HCT116 (cell line): ENCODE measurements at regions not wholly inside any gene's neighbourhood (a gene's known extent, or its start where the extent isn't known, plus 50 kb on each side); places are given as distances from the start of the nearest gene placed in this dataset.

Experiments used
- ATAC-seq: fragments of 200-7000 bp; cut with Tn5 transposase; 2 replicates; pipeline ENCODE4 v1.9.1; 2020; ENCODE audit warnings: mild to moderate bottlenecking, moderate library complexity
- BruUV-seq: library from RNA; stranded (reverse); fragments of 400-500 nt; replicated peaks from 2 replicates; lab custom pipeline; 2021; lab: Mats Ljungman, UMichigan
- CTCF ChIA-PET: fragments of 300-600 bp; sonication (Branson Sonifier 250); formaldehyde crosslinking; loops from one replicate; lab custom pipeline; 2021; ENCODE audit warnings: antibody characterized with exemption; lab: Charles Lee
- POLR2A ChIA-PET: fragments of 300-600, 350-600 bp; sonication (Branson Sonifier 250); formaldehyde crosslinking; loops from one replicate; lab custom pipeline; 2021; ENCODE audit warnings: antibody characterized with exemption; lab: Charles Lee
- RAD21 ChIA-PET, 2 experiments: fragments of 300-600 bp; sonication (Branson Sonifier 250); formaldehyde crosslinking; loops; one replicate each; lab custom pipeline; 2023; ENCODE audit warnings: low total read pairs in 2 of 2; ENCODE audit not compliant: uncharacterized antibody in 2 of 2, unreplicated experiment in 2 of 2, low non-redundant PET in 1 of 2; lab: Charles Lee
- DNase-seq: peaks from one replicate; pipeline ENCODE4 v3.0.0-alpha.2; 2010; ENCODE audit warnings: low read depth, low spot score
- H2AFZ ChIP-seq: fragments of 200-600 bp; shearing (Covaris generic), sonication (generic); 2 replicates; pipeline ENCODE4 v1.6.1; 2017; ENCODE audit warnings: low read depth, mixed run types, mixed read lengths, antibody characterized with exemption, low read length; ENCODE audit not compliant: poor library complexity, severe bottlenecking
- H3K27ac ChIP-seq: 2 replicates; pipeline ENCODE4 v1.5.1; 2012; ENCODE audit warnings: low read depth, low read length
- H3K27me3 ChIP-seq: fragments of 200-600 bp; sonication (generic); 2 replicates; pipeline ENCODE4 v1.6.1; 2016; ENCODE audit warnings: mixed run types, low read length, mixed read lengths; ENCODE audit not compliant: insufficient read depth
- H3K36me3 ChIP-seq, 2 experiments: fragments of 200-500 bp in 1 of 2; fragments of 200-600 bp in 1 of 2; sonication (Bioruptor generic) in 1 of 2; sonication (generic) in 1 of 2; 2 replicates each; pipeline versions ENCODE4 v1.5.1 to v1.6.1; 2014 to 2016; ENCODE audit warnings: low read length in 2 of 2, inconsistent platforms in 1 of 2, mixed read lengths in 1 of 2, mixed run types in 1 of 2; ENCODE audit not compliant: insufficient read depth in 2 of 2, control insufficient read depth in 1 of 2
- H3K4me1 ChIP-seq, 2 experiments: fragments of 200-600 bp in 1 of 2; sonication (generic) in 1 of 2; 2 replicates each; pipeline versions ENCODE4 v1.5.1 to v1.6.1; 2012 to 2017; ENCODE audit warnings: low read length in 2 of 2, inconsistent platforms in 1 of 2, mild to moderate bottlenecking in 1 of 2, mixed read lengths in 1 of 2, mixed run types in 1 of 2, moderate library complexity in 1 of 2; ENCODE audit not compliant: insufficient read depth in 2 of 2, control insufficient read depth in 1 of 2
- H3K4me2 ChIP-seq: fragments of 200-600 bp; sonication (generic); 2 replicates; pipeline ENCODE4 v1.6.1; 2017; ENCODE audit warnings: mixed run types, low read length, mixed read lengths
- H3K4me3 ChIP-seq, 2 experiments: fragments of 200-600 bp in 1 of 2; sonication (generic) in 1 of 2; replicated peaks in 1 of 2; 2 replicates each; pipeline ENCODE4 v1.5.1; 2011 to 2016; ENCODE audit warnings: low read length in 2 of 2, control low read depth in 1 of 2, low read depth in 1 of 2, mild to moderate bottlenecking in 1 of 2, mixed read lengths in 1 of 2, mixed run types in 1 of 2
- H3K79me2 ChIP-seq: fragments of 200-600 bp; sonication (generic); 2 replicates; pipeline ENCODE4 v1.6.1; 2017; ENCODE audit warnings: mild to moderate bottlenecking, mixed run types, low read length, moderate library complexity, mixed read lengths; ENCODE audit not compliant: insufficient read depth
- H3K9ac ChIP-seq: fragments of 200-600 bp; sonication (generic); 2 replicates; pipeline ENCODE4 v1.6.1; 2016; ENCODE audit warnings: low read length, mixed read lengths
- H3K9me2 ChIP-seq: fragments of 200-600 bp; sonication (generic), shearing (Covaris generic); 2 replicates; pipeline ENCODE4 v1.6.1; 2017; ENCODE audit warnings: mixed run types, mild to moderate bottlenecking, moderate library complexity; ENCODE audit not compliant: insufficient read depth
- H3K9me3 ChIP-seq, 2 experiments: fragments of 200-500 bp in 1 of 2; fragments of 200-600 bp in 1 of 2; sonication (Bioruptor generic) in 1 of 2; sonication (generic) in 1 of 2; 2 replicates each; pipeline ENCODE4 v1.6.1; 2014 to 2017; ENCODE audit warnings: low read length in 2 of 2, mixed read lengths in 2 of 2, inconsistent platforms in 1 of 2, low read depth in 1 of 2, mild to moderate bottlenecking in 1 of 2, mixed run types in 1 of 2, moderate library complexity in 1 of 2; ENCODE audit not compliant: control insufficient read depth in 1 of 2, insufficient read depth in 1 of 2
- H4K20me1 ChIP-seq: fragments of 200-600 bp; sonication (generic), shearing (Covaris generic); 2 replicates; pipeline ENCODE4 v1.6.1; 2017; ENCODE audit warnings: mixed run types, mild to moderate bottlenecking, moderate library complexity; ENCODE audit not compliant: insufficient read depth
- ATF3 ChIP-seq: IDR thresholded peaks from 2 replicates; pipeline ENCODE4 v1.6.1; 2012
- CBX3 ChIP-seq: IDR thresholded peaks from 2 replicates; pipeline ENCODE4 v1.6.1; 2012; ENCODE audit warnings: low read depth
- CEBPB ChIP-seq: IDR thresholded peaks from 2 replicates; pipeline ENCODE4 v1.6.1; 2012; ENCODE audit warnings: low read depth
- CTCF ChIP-seq, 3 experiments: fragments of 200-600 bp in 1 of 3; sonication (generic) in 1 of 3; IDR thresholded peaks in 2 of 3; conservative IDR thresholded peaks in 1 of 3; 2 replicates each; pipeline ENCODE4 v1.5.1; 2012 to 2017; ENCODE audit warnings: low read depth in 2 of 3, low read length in 2 of 3, antibody characterized with exemption in 1 of 3, borderline replicate concordance in 1 of 3, control low read depth in 1 of 3, mild to moderate bottlenecking in 1 of 3, mixed read lengths in 1 of 3, mixed run types in 1 of 3, moderate library complexity in 1 of 3; ENCODE audit not compliant: insufficient read depth in 1 of 3
- EGR1 ChIP-seq: IDR thresholded peaks from 2 replicates; pipeline ENCODE4 v1.6.1; 2012; ENCODE audit warnings: low read depth
- ELF1 ChIP-seq: IDR thresholded peaks from 2 replicates; pipeline ENCODE4 v1.6.1; 2012; ENCODE audit warnings: low read depth, borderline replicate concordance
- FOSL1 ChIP-seq: IDR thresholded peaks from 2 replicates; pipeline ENCODE4 v1.6.1; 2012; ENCODE audit warnings: low read depth
- POLR2A ChIP-seq: IDR thresholded peaks from 2 replicates; pipeline ENCODE4 v1.7.0; 2011; ENCODE audit warnings: borderline replicate concordance; ENCODE audit not compliant: insufficient read depth, insufficient read length; ENCODE audit errors: extremely low read depth
- ZBTB33 ChIP-seq: IDR thresholded peaks from 2 replicates; pipeline ENCODE4 v1.6.1; 2011; ENCODE audit warnings: mild to moderate bottlenecking, low read length, moderate library complexity; ENCODE audit not compliant: insufficient replicate concordance; ENCODE audit errors: extremely low read depth
- intact Hi-C: fragments of 100-400 bp; cut with micrococcal nuclease; formaldehyde crosslinking; loops from 2 replicates; pipeline ENCODE4 v1.10.0; 2022

DNA sequence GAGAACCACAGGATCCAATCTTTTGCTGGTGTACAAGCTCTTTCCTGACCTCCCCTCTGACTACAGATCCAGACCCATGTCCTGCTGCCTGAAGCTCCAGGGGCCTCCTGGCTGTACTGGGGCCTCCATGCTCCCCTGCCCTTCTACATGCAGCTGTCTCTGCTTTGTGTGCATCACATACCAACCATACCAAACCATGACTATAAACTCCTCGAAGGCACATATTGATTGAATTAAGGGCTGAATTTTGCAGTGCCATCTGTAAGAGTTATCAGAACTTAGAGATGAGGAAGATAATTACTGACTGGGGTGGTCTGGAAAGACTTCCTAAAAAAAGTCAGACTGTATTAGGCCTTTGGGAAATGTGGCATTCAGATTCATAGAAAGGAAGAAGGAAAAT is 139.9 kb upstream of the CXCR4 start:
- Histone ChIP-seq H2AFZ (no peak overlapping the region), H3K4me3 (no peak overlapping the region), H3K4me1 (no peaks in the 10 kb centered on the region), H3K9me2 (no peaks in the 10 kb centered on the region), H3K79me2 (no peaks in the 10 kb centered on the region), H4K20me1 (no peaks in the 10 kb centered on the region), H3K9ac (no peak overlapping the region), H3K36me3 (no peaks in the 10 kb centered on the region), H3K9me3 (no peaks in the 10 kb centered on the region), H3K27me3 (no peaks in the 10 kb centered on the region), H3K27ac (no peak overlapping the region), H3K4me2 (no peak overlapping the region)
- RAD21 ChIA-PET = interaction anchor here in 1 of 2 experiments (0.6 kb wide), 1 partner anchor 83 kb away, joined by 5 read pairs; no protein-coding TSS in a partner anchor
- TF ChIP-seq CBX3 = no peak
- TF ChIP-seq CEBPB = no peak
- TF ChIP-seq FOSL1 = no peak
- no peak for TF ChIP-seq CTCF (IDR thresholded peaks at IDR 0.05 in 2 of 3, conservative IDR thresholded peaks at IDR 0.05 in 1 of 3; ENCODE audit: borderline replicate concordance in 1 of 3, insufficient read depth in 1 of 3, low read depth in 2 of 3, low read length in 2 of 3)
- no peak for TF ChIP-seq ZBTB33
- TF ChIP-seq ELF1 = no peak
- no peak for TF ChIP-seq EGR1
- no peak for TF ChIP-seq ATF3
- no peak for TF ChIP-seq POLR2A
- POLR2A ChIA-PET = no interaction called here
- DNase-seq (no peak), ATAC-seq (no peak)
- CTCF ChIA-PET = no interaction called here
- no TSS peak for BruUV-seq
- intact Hi-C loops = no loop called here
